GM18511 (cell line): ENCODE measurements at regions not wholly inside any gene's neighbourhood (a gene's known extent, or its start where the extent isn't known, plus 50 kb on each side); places are given as distances from the start of the nearest gene placed in this dataset.
"Not testable (repeated sequence)": the region's sequence is repeated elsewhere in the genome, so short reads cannot be mapped to it uniquely, and the experiment has no call there.

Experiments
- ATAC-seq: cut with Tn5 transposase; IDR thresholded peaks from one replicate; pipeline ENCODE4 v1.9.1; 2021; ENCODE audit warnings: mild to moderate bottlenecking, moderate library complexity; ENCODE audit not compliant: unreplicated experiment

GRCh38 chr6:78380541-78380940 lies 486.8 kb upstream of the IRAK1BP1 start:
- no peak for ATAC-seq

- ATAC-seq = no peak
These were observed 483.4 kb upstream of the IRAK1BP1 start for GRCh38 chr6:78383968-78384367.

- not testable (repeated sequence) for ATAC-seq
These were observed 480.5 kb upstream of the IRAK1BP1 start for GRCh38 chr6:78386854-78387253.

- no peak for ATAC-seq
These were observed 477.3 kb upstream of the IRAK1BP1 start for GRCh38 chr6:78390066-78390465.

- ATAC-seq = no peak
These were observed 469.9 kb upstream of the IRAK1BP1 start for GRCh38 chr6:78397499-78397898.

- no peak for ATAC-seq
These were observed 469.1 kb upstream of the IRAK1BP1 start for GRCh38 chr6:78398292-78398691.

GRCh38 chr6:78400076-78400475 lies 467.3 kb upstream of the IRAK1BP1 start:
- ATAC-seq = no peak

- no peak for ATAC-seq
These were observed 440.0 kb upstream of the IRAK1BP1 start for GRCh38 chr6:78427386-78427785.

GRCh38 chr6:78430521-78430920 lies 436.8 kb upstream of the IRAK1BP1 start:
- ATAC-seq = no peak

GRCh38 chr6:78435671-78436070 lies 431.7 kb upstream of the IRAK1BP1 start:
- ATAC-seq = no peak

- no peak for ATAC-seq
These were observed 431.0 kb upstream of the IRAK1BP1 start for GRCh38 chr6:78436335-78436734.

GRCh38 chr6:78438135-78438534 lies 429.2 kb upstream of the IRAK1BP1 start:
- ATAC-seq = no peak

GRCh38 chr6:78460711-78461110 lies 406.6 kb upstream of the IRAK1BP1 start:
- ATAC-seq = no peak

- ATAC-seq = no peak
These were observed 404.6 kb upstream of the IRAK1BP1 start for GRCh38 chr6:78462728-78463127.

GRCh38 chr6:78465059-78465634 lies 402.2 kb upstream of the IRAK1BP1 start:
- no peak for ATAC-seq

- ATAC-seq = no peak
These were observed 390.8 kb upstream of the IRAK1BP1 start for GRCh38 chr6:78476561-78476960.

GRCh38 chr6:78482801-78483552 lies 384.4 kb upstream of the IRAK1BP1 start:
- ATAC-seq = no peak

GRCh38 chr6:78483553-78484197 lies 383.7 kb upstream of the IRAK1BP1 start:
- no peak for ATAC-seq

- ATAC-seq = no peak
These were observed 382.9 kb upstream of the IRAK1BP1 start for GRCh38 chr6:78484198-78485064.

- no peak for ATAC-seq
These were observed 379.9 kb upstream of the IRAK1BP1 start for GRCh38 chr6:78487401-78487800.

- ATAC-seq = no peak
These were observed 377.5 kb upstream of the IRAK1BP1 start for GRCh38 chr6:78489874-78490273.
